HG03460 (cell line): ENCODE measurements at regions not wholly inside any gene's neighbourhood (a gene's known extent, or its start where the extent isn't known, plus 50 kb on each side); places are given as distances from the start of the nearest gene placed in this dataset.

Experiments used
- ATAC-seq: cut with Tn5 transposase; IDR thresholded peaks from one replicate; pipeline ENCODE4 v1.9.1; 2021; ENCODE audit not compliant: unreplicated experiment

DNA sequence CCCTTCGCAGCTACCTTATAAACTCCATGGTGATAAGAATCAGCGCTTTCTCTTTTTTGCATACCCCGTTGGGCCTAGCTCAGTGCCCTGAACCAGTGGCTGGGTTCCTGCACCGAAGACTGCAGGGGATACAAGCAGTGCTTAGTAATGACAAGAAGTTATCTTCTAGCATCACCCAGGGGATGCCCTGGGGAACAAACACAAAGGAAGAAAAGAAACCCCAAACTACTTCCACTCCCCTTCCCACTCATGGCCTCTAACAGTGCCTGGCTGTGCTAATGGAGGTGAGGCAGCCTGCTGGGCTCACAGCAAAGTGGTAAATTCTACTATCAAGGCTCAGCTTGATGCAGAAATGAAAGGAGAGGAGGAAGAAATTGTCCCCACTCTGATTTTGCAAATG lies 314.7 kb downstream of the TXNL1 start:
- no peak for ATAC-seq

DNA sequence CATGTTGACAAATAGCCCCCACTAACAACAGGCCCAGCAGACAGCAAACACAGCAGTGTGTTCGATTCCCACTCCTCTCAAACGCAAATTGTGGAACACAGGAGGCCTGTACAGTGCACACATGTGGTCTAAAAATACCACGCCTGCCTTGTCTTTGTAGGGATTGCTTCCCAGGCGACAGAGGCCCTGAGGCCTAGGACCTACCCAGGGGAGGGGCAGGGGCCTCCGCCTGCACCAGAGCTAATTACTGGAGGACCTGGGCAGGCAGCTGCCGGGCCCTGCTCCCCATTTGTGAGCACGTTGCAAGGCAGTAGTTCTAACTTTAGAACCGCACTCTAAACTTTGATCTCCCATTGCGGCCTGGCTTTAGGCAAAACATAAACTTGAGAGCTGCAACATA lies 316.0 kb downstream of the TXNL1 start:
- no peak for ATAC-seq

DNA sequence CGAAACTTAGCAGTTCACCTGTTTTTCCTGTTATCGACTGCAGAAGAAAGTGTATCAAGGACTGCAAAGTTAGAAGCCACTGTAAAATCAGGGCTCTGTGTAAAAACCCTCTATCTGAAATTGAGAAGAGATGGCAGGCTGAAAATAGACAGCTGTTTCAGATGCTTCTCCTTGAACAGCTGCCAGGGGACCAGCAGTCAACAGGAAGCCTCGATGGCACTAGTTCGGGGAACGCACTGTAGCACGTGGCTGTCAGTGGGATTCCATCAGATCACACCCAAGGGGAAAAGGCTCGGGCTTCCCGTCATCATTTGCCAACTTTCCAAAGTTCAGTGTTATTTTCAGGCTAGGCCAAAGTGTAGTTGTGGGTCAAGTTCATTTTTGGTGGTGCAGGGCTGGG lies 316.9 kb downstream of the TXNL1 start:
- ATAC-seq, result no peak

DNA sequence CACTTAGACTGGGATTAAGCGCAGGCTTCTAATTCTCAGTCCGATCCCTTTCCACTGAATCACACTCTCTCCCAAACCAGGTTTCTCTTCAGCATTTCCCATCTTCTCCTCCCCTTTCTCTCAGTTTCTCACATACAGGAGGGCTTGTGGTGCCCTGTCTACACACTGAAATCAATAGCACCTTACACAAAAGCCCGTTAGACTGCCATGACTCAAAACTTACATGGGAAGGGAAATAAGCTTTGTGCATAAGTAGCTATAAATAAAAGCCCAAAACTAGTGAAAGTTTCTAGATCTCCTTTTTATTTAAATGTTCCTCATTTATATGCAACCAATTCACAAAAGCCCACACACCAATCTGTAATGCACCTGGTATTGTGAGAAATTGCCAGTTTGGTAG lies 318.4 kb downstream of the TXNL1 start:
- ATAC-seq, result no peak

DNA sequence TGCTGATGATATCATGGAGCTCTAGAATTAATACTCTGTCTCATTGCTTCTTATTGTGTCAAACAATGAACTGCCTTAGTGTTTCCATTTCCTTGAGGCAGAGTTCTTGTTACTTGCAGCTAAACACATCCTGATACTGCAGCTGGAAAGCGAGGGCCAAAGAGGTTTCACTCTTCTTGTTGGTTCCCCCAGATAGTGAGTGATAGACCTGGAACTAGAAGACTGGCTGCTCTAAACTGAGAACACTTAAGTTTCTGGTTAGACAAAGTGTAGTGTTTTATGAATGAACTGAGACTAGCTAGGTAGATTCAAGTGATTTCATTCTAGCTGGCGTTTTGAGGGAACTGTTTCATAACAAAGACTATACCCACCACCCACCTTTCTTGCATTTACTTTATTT lies 321.7 kb downstream of the TXNL1 start:
- no peak for ATAC-seq

DNA sequence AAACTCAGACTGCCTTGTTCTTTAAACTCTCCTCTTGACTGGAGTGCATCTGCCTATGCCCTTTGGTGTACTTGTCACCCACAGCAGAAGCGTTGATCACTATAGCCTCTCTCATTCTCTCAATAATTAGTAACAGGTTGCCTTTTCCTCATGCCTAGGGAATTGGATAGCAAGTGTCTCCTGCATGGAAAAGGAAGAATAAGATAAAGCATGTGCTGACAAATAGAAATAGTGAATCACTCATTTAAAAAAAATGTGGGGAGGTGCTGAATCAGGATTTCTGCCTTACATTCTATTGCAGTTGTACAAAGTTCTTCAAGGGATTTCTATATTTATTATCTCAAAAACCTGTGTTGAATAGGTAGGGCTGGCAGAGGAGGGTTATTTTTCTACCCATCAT lies 323.0 kb downstream of the TXNL1 start:
- ATAC-seq, result no peak

DNA sequence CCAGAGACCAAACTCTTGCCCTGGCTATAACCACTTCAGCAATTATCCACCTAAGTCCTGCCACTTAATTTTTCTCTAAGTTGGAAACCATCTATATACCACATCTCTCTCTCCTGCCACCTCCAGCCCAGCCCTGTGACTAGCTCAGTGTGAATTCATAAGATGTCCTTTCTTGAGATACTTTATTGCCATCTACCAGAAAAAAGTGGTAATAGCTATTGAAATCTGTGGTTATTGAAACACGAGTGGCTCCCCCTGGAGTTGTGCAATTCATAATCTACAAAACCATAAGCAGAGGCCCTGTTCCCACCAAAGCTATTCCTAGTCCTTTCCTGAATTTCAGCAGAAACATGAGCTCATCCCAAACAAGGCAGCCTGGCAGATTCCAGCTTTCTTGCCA lies 324.0 kb downstream of the TXNL1 start:
- no peak for ATAC-seq

DNA sequence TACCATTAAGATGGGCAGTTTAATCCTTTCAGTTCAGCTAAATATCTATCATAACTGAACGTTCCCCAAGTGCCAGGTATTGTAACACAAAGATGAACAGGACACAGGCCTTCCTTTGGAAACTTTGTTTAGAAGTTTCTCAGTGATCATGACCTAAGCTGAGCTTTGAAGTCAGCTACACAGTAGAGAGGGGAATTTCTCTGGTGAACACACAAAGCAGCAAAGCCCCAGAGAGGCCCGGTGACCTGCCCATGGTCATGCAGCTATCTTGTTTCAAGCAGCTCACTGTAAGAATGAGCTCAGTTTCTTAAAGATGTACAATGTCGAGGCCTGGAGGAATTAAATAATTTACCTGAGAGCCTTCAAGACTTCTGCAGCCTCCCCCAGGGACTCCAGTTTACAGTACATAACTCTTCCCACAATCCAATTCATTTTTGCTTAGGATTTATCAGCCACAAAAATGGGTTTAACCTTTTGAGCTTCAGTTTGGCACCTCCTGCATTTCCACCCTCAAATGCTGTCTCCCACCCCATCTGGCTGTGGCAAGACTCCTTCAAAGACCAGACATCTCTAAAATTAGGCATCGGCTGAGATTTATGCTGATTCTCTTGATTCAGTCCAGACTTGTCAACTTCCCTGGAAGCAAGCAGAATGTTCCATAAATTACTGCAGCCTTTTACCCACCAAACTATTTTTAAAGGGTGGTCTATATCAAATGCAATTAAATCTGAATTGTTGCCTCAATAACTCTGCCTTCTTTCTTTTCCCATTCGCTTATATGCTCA lies 325.6 kb downstream of the TXNL1 start:
- no peak for ATAC-seq

DNA sequence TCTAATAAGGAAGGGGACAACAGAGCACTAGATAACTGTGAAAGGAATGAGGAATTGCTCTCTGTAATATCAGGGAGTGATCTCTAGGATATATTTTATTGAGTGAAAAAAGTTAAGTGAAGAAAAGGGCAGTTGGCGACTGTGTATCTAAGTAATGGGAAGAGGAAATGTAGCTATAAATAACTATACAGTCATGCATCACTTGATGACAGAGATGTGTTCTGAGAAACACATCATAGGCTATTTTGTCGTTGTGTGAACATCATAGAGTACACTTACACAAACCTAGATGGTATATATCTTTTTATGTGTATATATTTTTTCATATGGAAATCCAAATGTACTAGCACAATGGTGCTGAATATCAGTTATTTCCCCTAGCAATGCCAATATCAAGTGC lies 329.3 kb downstream of the TXNL1 start:
- no peak for ATAC-seq

DNA sequence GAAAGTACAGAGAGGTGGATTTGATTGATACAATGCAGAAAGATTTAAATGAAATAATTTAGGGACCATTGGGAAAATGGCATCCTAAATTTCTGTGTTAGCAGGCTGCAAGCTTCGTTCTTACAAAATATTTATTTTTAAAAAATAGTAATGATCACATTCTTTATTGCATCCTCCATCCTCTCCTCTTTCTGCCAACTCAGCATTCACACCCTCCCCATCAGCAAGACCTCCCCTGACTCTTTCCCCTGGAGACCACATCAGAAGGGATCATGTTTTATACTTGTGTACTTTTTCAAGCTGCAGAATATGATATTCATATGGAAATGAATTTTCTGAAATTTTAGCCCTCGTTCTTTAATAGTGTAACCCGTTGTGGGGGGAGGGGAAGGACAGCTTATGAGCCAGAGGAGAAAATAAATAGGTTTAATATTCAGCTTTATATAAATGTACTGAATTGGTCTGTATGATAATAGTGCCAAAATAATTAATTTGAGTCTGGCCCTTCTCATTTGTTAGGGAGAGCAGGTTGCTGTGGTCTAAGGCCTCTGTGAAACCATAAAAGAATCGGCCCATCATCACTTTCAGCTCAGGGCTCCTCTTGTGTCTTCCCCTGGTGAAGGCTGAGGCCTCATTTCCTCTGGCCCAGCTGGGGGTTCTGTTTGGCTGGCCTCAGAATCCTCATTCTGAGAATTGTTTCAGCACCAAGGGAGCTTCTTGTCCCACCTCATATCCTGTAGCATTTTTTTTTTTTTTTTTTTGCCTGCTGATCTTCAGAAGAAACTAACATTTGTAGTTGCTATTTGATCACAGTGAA lies 330.8 kb downstream of the TXNL1 start:
- no peak for ATAC-seq

DNA sequence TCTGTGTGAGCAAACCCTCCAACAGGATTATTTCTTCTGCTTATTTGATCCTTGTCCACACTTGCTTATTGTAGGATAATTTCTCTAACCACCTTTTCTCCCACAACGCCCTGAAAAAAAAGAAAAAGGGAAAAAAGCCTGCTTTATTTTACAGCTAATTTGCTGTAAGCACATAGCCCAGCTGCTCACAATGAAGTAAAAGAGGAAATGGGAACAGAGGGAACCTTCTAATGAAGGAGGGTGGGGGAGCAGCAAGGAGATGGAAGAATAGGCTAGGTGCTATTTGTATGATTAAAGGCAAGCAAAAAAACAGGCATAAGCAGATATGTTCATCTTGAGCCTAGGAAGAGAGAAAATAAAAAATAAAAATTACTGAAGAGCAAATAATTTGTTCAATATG lies 331.6 kb downstream of the TXNL1 start:
- ATAC-seq, result no peak

DNA sequence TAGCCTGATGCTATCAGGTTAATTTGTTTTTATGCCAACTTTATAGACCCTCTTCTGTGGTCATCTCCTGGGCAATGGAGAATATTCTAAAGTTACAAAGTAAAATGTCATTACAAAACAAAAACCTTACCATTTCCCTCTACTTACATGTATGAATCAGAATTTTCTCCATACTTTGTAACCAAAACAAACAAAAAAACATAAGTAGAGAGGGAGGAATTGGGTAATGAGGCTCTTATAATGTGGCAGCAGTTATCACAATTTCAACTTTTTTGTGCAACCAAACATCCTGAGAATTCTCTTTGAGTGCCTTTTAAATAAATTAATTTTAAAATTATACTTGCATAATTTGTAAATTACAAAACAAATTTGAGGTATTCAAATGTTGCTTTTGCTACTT lies 332.8 kb downstream of the TXNL1 start:
- no peak for ATAC-seq

DNA sequence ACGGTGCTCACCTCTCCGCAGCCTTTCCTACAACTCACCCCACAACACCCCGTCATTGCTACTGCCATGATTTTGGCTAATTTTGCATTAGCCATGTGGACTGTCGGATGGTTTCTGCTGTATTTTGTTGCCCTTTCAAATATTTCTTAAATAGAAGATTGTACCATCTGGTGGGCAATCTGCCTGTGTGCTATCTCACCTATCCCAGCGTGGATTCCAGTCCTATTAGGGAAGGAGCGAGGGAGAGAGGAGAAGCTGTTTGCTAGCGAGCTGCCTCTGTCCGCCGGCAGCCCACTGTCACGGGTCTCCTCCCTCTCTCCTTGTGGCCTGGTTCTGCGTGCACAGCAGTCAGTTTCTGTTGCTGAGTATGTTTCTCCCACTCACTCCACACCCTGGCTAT lies 336.2 kb downstream of the TXNL1 start:
- no peak for ATAC-seq

DNA sequence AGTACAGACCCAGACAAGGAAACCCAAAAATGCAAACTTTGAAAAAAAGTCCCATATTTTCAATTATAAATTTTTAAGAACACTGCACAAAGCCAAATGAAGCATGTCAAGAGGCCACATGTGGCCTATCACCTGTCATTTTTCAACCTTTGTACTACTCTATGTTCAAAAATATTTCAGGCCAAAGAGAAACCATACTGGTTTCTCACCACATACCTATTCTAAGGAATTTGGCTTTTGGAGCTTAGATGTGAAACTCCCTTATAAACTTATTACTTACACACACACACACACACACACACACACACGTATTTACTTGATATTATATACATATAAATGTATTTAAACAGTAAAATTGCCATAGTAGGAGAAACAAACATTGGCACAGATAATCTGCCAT lies 338.7 kb downstream of the TXNL1 start:
- ATAC-seq, result no peak

DNA sequence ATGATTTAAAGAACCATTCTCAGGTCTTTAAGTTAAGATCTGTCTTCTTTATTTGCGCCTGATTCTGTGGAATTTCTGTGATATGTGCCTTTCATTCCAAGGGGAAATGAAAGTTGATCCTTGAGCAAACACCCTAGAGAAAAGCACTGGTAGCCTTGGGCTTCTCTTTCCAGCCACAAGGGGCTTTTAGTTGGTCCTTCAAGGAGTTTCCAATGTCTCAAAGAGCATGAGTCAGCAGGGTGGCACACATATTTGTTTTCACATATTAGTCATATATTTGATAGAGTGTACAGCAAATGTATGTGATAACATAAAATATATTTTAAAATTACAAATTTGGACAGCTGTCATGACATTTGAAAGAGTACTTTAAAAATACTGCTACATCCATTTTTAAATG lies 339.5 kb downstream of the TXNL1 start:
- ATAC-seq, result no peak

DNA sequence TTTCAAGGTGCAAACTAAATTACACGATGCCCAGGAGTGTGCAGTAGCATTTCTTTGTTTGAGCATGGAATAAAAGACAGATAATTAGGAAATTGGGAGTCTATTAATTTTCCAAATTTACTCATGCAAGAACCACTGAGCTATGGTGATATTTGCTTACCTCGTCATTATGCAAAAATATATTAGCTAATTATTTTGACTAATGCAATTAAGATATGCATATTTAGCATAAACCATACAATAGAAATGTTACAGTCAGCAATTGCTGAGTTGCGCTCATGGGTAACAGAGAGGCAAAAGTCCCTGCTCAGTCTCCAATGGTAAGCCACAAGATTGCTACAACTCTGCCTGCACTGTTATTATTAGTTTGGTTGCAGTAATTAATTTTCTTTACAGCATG lies 342.0 kb downstream of the TXNL1 start:
- no peak for ATAC-seq

DNA sequence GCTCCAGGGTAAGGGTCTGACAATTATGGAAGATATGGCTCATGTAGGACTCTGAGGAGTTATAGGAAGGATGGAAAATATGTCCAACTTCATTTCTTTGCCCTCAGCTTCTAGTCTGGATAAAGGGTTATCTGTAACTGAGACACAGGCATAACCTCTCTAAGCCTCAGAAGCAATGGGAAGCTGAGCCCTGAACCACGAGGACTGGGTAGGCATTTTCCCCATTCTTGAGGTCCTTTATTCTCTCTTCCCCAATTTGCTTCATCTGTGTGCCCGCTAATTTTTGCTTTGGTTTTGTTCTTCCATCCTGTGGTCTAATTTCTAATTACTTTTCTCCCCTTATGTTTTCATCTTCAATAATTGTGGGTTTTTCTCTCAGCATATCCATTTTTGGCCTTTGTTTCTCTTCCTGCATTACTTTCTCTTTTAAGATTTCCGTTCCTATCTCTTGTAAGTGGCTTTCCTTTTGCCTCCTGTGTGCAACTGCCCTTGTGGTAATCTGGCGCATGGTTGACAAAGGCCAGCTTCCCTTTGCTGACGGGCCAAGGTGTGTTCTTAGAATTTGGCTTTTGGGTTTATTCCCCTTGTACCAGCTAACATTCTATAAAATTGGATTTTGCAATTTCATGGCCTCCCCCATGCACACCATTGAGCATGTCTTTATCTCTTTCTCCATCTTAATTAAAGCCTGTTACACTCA lies 343.8 kb downstream of the TXNL1 start:
- no peak for ATAC-seq

DNA sequence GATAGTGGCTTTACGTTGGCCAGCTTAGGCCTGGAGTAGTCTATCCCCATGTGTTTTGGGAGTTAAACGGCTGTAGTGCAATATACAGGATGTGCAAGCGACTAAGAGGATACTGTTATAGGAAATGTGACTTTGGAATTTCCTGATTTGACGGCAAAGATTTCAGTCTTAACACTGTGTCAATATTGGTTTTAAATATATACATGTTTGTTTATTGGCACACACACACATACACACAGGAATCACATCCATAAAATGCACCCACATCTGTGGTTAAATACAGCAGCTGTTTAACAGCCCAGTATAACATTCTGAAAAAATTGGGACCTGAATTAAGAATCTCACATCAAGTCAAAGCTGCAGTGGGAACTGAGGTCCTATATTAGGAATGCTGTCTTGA lies 347.1 kb downstream of the TXNL1 start:
- ATAC-seq, result no peak

DNA sequence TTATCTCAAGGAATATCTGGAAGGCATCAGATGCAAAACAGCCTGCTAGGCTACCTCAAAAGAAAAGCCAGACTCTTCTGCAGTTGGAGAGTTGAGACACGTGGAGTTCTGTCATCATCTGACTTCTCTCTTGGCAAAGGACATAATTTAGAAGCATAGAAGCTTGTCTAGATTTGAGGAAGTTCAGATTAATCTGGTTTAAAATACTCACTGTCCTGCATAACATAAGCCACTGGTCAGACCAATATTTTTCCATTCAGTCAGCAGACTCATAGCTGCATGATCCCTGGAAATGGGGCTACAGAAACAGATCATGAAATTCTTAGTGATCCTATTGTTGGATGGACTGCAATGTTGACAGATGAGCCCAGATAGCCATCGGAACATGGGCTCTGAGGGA lies 349.0 kb downstream of the TXNL1 start:
- ATAC-seq, result no peak

DNA sequence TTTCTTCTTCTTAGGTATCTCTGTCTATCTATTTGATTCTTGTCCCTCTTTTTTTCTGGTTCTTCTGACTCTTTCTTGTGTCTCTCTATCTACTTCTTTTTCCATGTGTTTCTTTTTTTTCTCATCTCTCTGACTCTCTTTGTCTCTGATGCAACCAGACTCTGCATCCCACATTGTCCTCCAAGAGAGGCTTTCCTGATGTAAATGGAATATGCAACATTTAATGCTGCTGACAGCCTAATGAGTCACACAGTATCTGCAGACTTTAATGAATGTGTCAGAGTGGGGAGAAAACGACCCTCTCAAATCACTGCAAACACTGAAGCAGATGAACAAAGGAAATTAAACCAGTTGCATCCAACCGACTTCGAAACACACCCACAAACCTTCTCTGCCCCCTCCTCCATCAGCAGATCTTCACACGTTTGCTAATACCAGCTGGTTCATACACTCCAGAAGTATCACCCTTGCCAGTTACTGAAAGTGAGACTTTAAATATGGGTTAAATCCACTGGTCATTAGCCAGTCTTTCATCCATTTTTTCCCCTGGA lies 351.5 kb downstream of the TXNL1 start:
- ATAC-seq, result no peak

DNA sequence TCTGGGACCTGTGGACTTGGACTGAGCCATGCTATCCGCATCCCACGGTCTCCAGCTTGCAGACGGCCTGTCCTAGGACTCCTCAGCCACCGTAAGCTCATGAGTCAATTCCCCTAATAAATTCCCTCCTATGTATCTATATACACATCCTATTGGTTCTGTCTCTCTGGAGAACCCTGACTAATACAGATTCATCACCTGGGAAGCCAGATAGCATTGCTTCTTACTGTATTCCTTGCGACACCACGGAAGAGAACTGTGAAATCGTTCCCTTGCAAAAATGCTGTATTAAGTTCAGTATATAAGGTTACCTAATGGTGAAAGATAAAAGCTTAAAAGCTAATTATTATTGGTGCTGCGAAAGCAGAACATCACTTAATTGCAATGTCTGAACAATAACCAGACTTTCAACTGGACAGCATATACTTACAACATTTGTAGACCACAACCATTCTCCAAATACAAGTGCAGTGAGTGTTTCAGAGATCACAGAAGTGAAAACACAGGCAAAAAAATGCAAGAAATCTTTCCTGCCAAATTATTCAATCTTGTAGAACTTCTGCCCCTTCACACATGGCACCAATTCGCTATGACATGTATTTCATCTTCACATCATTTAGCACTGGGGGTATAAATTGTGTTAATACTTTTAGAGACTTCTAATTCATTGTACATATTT lies 352.9 kb downstream of the TXNL1 start:
- no peak for ATAC-seq
